ENCODE measurements at regions not wholly inside any gene's neighbourhood (a gene's known extent, or its start where the extent isn't known, plus 50 kb on each side); places are given as distances from the start of the nearest gene placed in this dataset.

- no peak for TF ChIP-seq POLR2A (IDR thresholded peaks at IDR 0.05; ENCODE audit: low read depth, low read length)
- no peak for TF ChIP-seq TAF1 (IDR thresholded peaks at IDR 0.05; ENCODE audit: borderline replicate concordance, low read depth, low read length)
Measured at GRCh38 chr21:35782667-35783066, 277.7 kb downstream of the SETD4 start.

Measured in GM12892 (cell line).